GM23338 (cell line): ENCODE measurements at regions not wholly inside any gene's neighbourhood (a gene's known extent, or its start where the extent isn't known, plus 50 kb on each side); places are given as distances from the start of the nearest gene placed in this dataset.

ENCODE experiments used
- CREB1 ChIP-seq: fragments of 250-450 bp; sonication (Bioruptor Pico); IDR thresholded peaks from 2 replicates; pipeline ENCODE4 v1.5.0; 2020; ENCODE audit warnings: low read depth, mild to moderate bottlenecking, moderate library complexity
- CTCF ChIP-seq, 2 experiments: fragments of 200-600 bp in 1 of 2; sonication (generic) in 1 of 2; conservative IDR thresholded peaks; 2 replicates each; pipeline versions ENCODE4 v1.5.1 to v1.6.1; 2016 to 2017; ENCODE audit warnings: antibody characterized with exemption in 2 of 2, low read depth in 2 of 2, mild to moderate bottlenecking in 2 of 2, moderate library complexity in 1 of 2
- EZH2 ChIP-seq: fragments of 200-600 bp; sonication (generic); IDR thresholded peaks from one replicate; pipeline ENCODE4 v1.8.0; 2017; ENCODE audit warnings: antibody characterized with exemption, mild to moderate bottlenecking, low read depth; ENCODE audit not compliant: unreplicated experiment
- EZH2phosphoT487 ChIP-seq: fragments of 200-600 bp; sonication (generic); IDR thresholded peaks from one replicate; pipeline ENCODE4 v1.8.1; 2018; ENCODE audit warnings: antibody characterized with exemption; ENCODE audit not compliant: unreplicated experiment
- POLR2AphosphoS5 ChIP-seq: IDR thresholded peaks from 2 replicates; pipeline ENCODE4 v1.6.1; 2016; ENCODE audit warnings: antibody characterized with exemption, low read depth
- STAT1 ChIP-seq: IDR thresholded peaks from one replicate; pipeline ENCODE4 v1.6.1; 2016; ENCODE audit warnings: antibody characterized with exemption; ENCODE audit not compliant: unreplicated experiment
- ZNF331 ChIP-seq: fragments of 250-450 bp; sonication (Bioruptor Pico); IDR thresholded peaks from 2 replicates; pipeline ENCODE4 v1.5.0; 2020; ENCODE audit warnings: low read depth, mild to moderate bottlenecking, moderate library complexity
- TF ChIP-seq, protein P1 (sequence below): IDR thresholded peaks from 2 replicates; pipeline ENCODE4 v1.6.1; 2016; ENCODE audit warnings: antibody characterized with exemption
- TF ChIP-seq, protein P2 (sequence below): IDR thresholded peaks from one replicate; pipeline ENCODE4 v1.6.1; 2018; ENCODE audit warnings: antibody characterized with exemption; ENCODE audit not compliant: unreplicated experiment

- TF ChIP-seq CTCF (conservative IDR thresholded peaks at IDR 0.05; ENCODE audit: low read depth in 2 of 2) (no peak), EZH2 (no peak), POLR2AphosphoS5 (no peak), EZH2phosphoT487 (no peak), ZNF331 (no peak), CREB1 (CRISPR knock-in tag) (no peak), STAT1 (no peak)
- TF ChIP-seq, protein P1, sequence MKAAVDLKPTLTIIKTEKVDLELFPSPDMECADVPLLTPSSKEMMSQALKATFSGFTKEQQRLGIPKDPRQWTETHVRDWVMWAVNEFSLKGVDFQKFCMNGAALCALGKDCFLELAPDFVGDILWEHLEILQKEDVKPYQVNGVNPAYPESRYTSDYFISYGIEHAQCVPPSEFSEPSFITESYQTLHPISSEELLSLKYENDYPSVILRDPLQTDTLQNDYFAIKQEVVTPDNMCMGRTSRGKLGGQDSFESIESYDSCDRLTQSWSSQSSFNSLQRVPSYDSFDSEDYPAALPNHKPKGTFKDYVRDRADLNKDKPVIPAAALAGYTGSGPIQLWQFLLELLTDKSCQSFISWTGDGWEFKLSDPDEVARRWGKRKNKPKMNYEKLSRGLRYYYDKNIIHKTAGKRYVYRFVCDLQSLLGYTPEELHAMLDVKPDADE, result no peak
- TF ChIP-seq, protein P2, sequence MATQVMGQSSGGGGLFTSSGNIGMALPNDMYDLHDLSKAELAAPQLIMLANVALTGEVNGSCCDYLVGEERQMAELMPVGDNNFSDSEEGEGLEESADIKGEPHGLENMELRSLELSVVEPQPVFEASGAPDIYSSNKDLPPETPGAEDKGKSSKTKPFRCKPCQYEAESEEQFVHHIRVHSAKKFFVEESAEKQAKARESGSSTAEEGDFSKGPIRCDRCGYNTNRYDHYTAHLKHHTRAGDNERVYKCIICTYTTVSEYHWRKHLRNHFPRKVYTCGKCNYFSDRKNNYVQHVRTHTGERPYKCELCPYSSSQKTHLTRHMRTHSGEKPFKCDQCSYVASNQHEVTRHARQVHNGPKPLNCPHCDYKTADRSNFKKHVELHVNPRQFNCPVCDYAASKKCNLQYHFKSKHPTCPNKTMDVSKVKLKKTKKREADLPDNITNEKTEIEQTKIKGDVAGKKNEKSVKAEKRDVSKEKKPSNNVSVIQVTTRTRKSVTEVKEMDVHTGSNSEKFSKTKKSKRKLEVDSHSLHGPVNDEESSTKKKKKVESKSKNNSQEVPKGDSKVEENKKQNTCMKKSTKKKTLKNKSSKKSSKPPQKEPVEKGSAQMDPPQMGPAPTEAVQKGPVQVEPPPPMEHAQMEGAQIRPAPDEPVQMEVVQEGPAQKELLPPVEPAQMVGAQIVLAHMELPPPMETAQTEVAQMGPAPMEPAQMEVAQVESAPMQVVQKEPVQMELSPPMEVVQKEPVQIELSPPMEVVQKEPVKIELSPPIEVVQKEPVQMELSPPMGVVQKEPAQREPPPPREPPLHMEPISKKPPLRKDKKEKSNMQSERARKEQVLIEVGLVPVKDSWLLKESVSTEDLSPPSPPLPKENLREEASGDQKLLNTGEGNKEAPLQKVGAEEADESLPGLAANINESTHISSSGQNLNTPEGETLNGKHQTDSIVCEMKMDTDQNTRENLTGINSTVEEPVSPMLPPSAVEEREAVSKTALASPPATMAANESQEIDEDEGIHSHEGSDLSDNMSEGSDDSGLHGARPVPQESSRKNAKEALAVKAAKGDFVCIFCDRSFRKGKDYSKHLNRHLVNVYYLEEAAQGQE, result no peak
Observed at GRCh38 chr1:234756857-234757256, 146.9 kb upstream of the IRF2BP2 start.
